ENCODE measurements at regions not wholly inside any gene's neighbourhood (a gene's known extent, or its start where the extent isn't known, plus 50 kb on each side); places are given as distances from the start of the nearest gene placed in this dataset.

GRCh38 chr9:79152306-79152705, 419.5 kb upstream of the TLE4 start:
- H3K4me3 Mint-ChIP-seq (ENCODE audit: unreplicated experiment): no peak overlapping the region
- TF ChIP-seq CTCF (IDR thresholded peaks at IDR 0.05; ENCODE audit: unreplicated experiment): no peak

GRCh38 chr9:79154806-79155205, 417.0 kb upstream of the TLE4 start:
- no peaks in the 10 kb centered on the region for H3K4me1 Mint-ChIP-seq (ENCODE audit: unreplicated experiment)
- H3K36me3 Mint-ChIP-seq (ENCODE audit: low read depth, unreplicated experiment): no peaks in the 10 kb centered on the region
- no peak for DNase-seq (ENCODE audit: low spot score)
- no peak overlapping the region for H3K4me3 Mint-ChIP-seq (ENCODE audit: unreplicated experiment)
- H3K27ac Mint-ChIP-seq (ENCODE audit: unreplicated experiment): no peak overlapping the region
- no peaks in the 10 kb centered on the region for H3K9me3 Mint-ChIP-seq (ENCODE audit: unreplicated experiment)
- no peak for TF ChIP-seq CTCF (IDR thresholded peaks at IDR 0.05; ENCODE audit: unreplicated experiment)
- H3K27me3 Mint-ChIP-seq (ENCODE audit: unreplicated experiment): no peaks in the 10 kb centered on the region

More at GRCh38 chr9:79152306-79152705, 419.5 kb upstream of the TLE4 start:
- no peaks in the 10 kb centered on the region for H3K27me3 Mint-ChIP-seq (ENCODE audit: unreplicated experiment)
- H3K4me1 Mint-ChIP-seq (ENCODE audit: unreplicated experiment): no peaks in the 10 kb centered on the region
- DNase-seq (ENCODE audit: low spot score): no peak
- H3K27ac Mint-ChIP-seq (ENCODE audit: unreplicated experiment): no peak overlapping the region
- H3K36me3 Mint-ChIP-seq (ENCODE audit: low read depth, unreplicated experiment): no peaks in the 10 kb centered on the region
- no peaks in the 10 kb centered on the region for H3K9me3 Mint-ChIP-seq (ENCODE audit: unreplicated experiment)

- H3K9me3 Mint-ChIP-seq (ENCODE audit: unreplicated experiment): no peaks in the 10 kb centered on the region
- no peaks in the 10 kb centered on the region for H3K27me3 Mint-ChIP-seq (ENCODE audit: unreplicated experiment)
- H3K36me3 Mint-ChIP-seq (ENCODE audit: low read depth, unreplicated experiment): no peaks in the 10 kb centered on the region
- H3K27ac Mint-ChIP-seq (ENCODE audit: unreplicated experiment): no peak overlapping the region
- H3K4me3 Mint-ChIP-seq (ENCODE audit: unreplicated experiment): no peak overlapping the region
- TF ChIP-seq CTCF (IDR thresholded peaks at IDR 0.05; ENCODE audit: unreplicated experiment): no peak
- no peak for DNase-seq (ENCODE audit: low spot score)
- H3K4me1 Mint-ChIP-seq (ENCODE audit: unreplicated experiment): no peaks in the 10 kb centered on the region
Measured at GRCh38 chr9:79155308-79155707, 416.5 kb upstream of the TLE4 start.

GRCh38 chr9:79163544-79163943, 408.2 kb upstream of the TLE4 start:
- no peak for DNase-seq (ENCODE audit: low spot score)
- H3K27ac Mint-ChIP-seq (ENCODE audit: unreplicated experiment): no peak overlapping the region
- no peaks in the 10 kb centered on the region for H3K36me3 Mint-ChIP-seq (ENCODE audit: low read depth, unreplicated experiment)
- no peaks in the 10 kb centered on the region for H3K27me3 Mint-ChIP-seq (ENCODE audit: unreplicated experiment)
- no peaks in the 10 kb centered on the region for H3K4me1 Mint-ChIP-seq (ENCODE audit: unreplicated experiment)
- TF ChIP-seq CTCF (IDR thresholded peaks at IDR 0.05; ENCODE audit: unreplicated experiment): no peak
- H3K4me3 Mint-ChIP-seq (ENCODE audit: unreplicated experiment): no peak overlapping the region
- H3K9me3 Mint-ChIP-seq (ENCODE audit: unreplicated experiment): no peaks in the 10 kb centered on the region

GRCh38 chr9:79164406-79164805, 407.4 kb upstream of the TLE4 start:
- Mint-ChIP-seq H3K36me3 (ENCODE audit: low read depth, unreplicated experiment) (no peaks in the 10 kb centered on the region), H3K27ac (ENCODE audit: unreplicated experiment) (no peak overlapping the region)
- TF ChIP-seq CTCF (IDR thresholded peaks at IDR 0.05; ENCODE audit: unreplicated experiment): no peak

More at GRCh38 chr9:79164406-79164805, 407.4 kb upstream of the TLE4 start:
- DNase-seq (ENCODE audit: low spot score): no peak
- Mint-ChIP-seq H3K9me3 (ENCODE audit: unreplicated experiment) (no peaks in the 10 kb centered on the region), H3K4me3 (ENCODE audit: unreplicated experiment) (no peak overlapping the region), H3K27me3 (ENCODE audit: unreplicated experiment) (no peaks in the 10 kb centered on the region), H3K4me1 (ENCODE audit: unreplicated experiment) (no peaks in the 10 kb centered on the region)
